ENCODE measurements at regions not wholly inside any gene's neighbourhood (a gene's known extent, or its start where the extent isn't known, plus 50 kb on each side); places are given as distances from the start of the nearest gene placed in this dataset.

DNA sequence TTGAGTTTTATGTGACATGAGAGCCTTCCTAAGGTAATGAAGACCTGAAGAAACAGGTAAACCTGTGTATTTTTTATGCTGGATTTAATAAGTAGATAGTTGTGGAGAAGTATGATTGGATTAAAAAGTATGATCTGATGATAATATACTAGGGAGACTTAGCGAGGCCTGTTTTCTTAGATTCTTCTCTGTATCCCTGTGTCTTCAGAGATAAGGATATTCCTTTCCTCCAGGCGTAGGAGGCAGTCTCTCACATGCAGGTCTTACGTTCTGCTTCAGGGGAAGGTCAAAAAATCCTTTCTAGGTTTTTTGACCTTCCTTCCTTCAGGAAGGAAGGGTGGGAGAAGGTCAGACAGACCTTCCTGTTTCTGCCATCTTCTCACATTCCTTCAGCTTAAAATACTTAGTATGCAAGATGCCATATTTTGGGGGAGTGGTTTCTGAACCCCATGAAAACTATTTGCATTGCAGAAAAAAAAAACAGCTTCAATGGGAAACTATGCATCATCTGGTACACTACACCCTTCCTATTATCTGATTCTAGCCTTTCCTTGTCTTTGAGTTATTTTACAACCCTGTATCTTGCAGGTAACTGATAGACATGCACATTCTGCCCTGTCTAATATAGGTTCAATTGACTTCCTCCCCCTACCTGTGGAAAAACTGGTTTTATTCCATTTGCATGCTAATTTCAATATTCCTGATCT, 57.3 kb upstream of the ZNF608 start:
- TF ChIP-seq GATA3 (IDR thresholded peaks at IDR 0.05; ENCODE audit: low read depth, low read length), result no peak
- no peak for TF ChIP-seq GATA2 (IDR thresholded peaks at IDR 0.05; ENCODE audit: low read depth, low read length)

Data from SH-SY5Y (cell line).